ENCODE measurements at regions not wholly inside any gene's neighbourhood (a gene's known extent, or its start where the extent isn't known, plus 50 kb on each side); places are given as distances from the start of the nearest gene placed in this dataset.

- no peak for TF ChIP-seq CTCF (IDR thresholded peaks at IDR 0.05; ENCODE audit: borderline replicate concordance, insufficient read depth, low read depth, low read length)
- no peak overlapping the region for H3K4me3 ChIP-seq (ENCODE audit: low read depth, low read length)
These were observed 2788.4 kb downstream of the PCDH9 start for GRCh38 chr13:64441740-64442139.

DNA sequence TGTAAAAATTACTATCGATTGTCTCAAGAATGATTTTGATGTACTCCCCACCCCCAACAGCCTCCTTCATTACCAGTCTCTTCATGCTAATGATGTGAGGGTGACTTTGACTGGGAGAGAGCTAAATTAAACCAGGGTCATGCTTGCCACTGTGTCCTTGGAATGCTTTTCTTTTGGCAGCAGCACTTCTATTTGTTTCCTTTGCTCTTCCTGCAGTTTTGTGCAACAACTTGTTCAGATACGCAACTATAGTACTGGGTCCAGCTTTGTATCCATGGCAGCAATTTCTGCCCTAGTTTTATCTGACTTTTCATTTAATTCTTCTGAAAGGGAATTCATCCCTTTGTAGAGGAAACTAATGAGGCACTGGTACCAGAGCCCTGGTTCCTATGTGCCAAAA is 2792.1 kb downstream of the PCDH9 start:
- no peak for TF ChIP-seq CTCF (IDR thresholded peaks at IDR 0.05; ENCODE audit: borderline replicate concordance, insufficient read depth, low read depth, low read length)
- no peak overlapping the region for H3K4me3 ChIP-seq (ENCODE audit: low read depth, low read length)

DNA sequence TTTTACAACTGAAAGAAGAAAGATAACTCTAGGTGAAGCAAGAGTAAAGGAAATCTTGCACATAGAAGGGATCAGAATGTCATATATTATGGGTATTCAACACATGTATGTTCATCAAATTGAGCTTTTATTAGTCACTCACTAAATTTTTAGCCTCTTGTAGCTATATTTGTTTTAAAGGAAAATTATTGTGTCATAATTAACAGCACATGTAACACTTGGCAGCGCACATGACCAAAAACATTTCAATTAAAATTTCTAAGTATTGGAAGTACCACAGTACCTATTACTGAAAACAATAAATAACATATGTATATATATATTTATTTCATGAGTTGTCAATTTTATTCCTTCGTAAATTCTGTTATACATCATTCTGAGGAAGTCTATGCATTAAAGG is 2800.4 kb downstream of the PCDH9 start:
- no peak for TF ChIP-seq CTCF (IDR thresholded peaks at IDR 0.05; ENCODE audit: borderline replicate concordance, insufficient read depth, low read depth, low read length)
- H3K4me3 ChIP-seq (ENCODE audit: low read depth, low read length), result no peak overlapping the region

DNA sequence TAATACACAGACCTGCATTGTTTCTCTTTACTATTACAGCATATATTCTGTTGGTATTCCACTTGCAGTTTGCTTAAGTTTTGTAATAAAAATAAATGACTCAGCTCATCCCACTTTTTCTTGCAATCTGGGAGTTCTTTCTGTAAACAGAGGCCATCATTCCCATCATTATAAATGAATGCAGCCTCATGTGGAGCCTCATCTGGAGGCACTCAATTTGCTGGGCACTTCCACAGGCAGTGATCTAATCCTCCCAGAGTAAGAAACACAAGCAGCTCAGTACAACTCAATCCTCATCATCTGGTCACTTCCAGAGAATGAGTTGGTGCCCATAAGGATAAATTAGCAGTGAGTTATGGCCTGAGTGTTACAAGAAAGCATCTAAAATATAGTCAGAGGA is 2801.9 kb downstream of the PCDH9 start:
- no peak overlapping the region for H3K4me3 ChIP-seq (ENCODE audit: low read depth, low read length)

GRCh38 chr13:64423467-64423866 is 2806.7 kb downstream of the PCDH9 start:
- no peak for TF ChIP-seq CTCF (IDR thresholded peaks at IDR 0.05; ENCODE audit: borderline replicate concordance, insufficient read depth, low read depth, low read length)

More for the DNA sequence above, 2801.9 kb downstream of the PCDH9 start:
- no peak for TF ChIP-seq CTCF (IDR thresholded peaks at IDR 0.05; ENCODE audit: borderline replicate concordance, insufficient read depth, low read depth, low read length)

GRCh38 chr13:64420181-64420580 is 2810.0 kb downstream of the PCDH9 start:
- TF ChIP-seq CTCF (IDR thresholded peaks at IDR 0.05; ENCODE audit: borderline replicate concordance, insufficient read depth, low read depth, low read length), result no peak
- no peak overlapping the region for H3K4me3 ChIP-seq (ENCODE audit: low read depth, low read length)

More at GRCh38 chr13:64423467-64423866, 2806.7 kb downstream of the PCDH9 start:
- no peak overlapping the region for H3K4me3 ChIP-seq (ENCODE audit: low read depth, low read length)

DNA sequence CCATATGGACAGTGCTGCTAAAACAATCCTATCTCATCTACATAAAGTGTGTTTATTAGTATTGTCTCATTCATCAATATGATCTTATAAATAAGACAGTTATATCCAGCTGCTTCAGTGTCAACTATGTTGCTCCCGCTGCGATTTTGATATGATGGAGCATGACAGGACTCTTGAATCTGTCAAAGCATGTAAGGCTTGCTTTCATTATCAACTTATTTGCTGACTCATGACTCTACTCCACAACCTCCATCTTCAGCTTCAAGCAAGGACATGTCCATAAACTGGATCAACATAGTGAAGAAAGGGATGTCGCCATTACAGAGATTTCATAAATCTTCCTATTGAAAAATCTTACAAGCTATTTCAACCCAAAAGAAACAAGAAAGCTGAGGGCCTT is 2812.6 kb downstream of the PCDH9 start:
- no peak for TF ChIP-seq CTCF (IDR thresholded peaks at IDR 0.05; ENCODE audit: borderline replicate concordance, insufficient read depth, low read depth, low read length)
- H3K4me3 ChIP-seq (ENCODE audit: low read depth, low read length), result no peak overlapping the region
